H9 (cell line): ENCODE measurements at regions not wholly inside any gene's neighbourhood (a gene's known extent, or its start where the extent isn't known, plus 50 kb on each side); places are given as distances from the start of the nearest gene placed in this dataset.

Experiments
- DNase-seq: peaks from one replicate; pipeline ENCODE4 v3.0.0-alpha.2; 2017
- H2AFZ ChIP-seq: one replicate; pipeline ENCODE4 v1.6.1; 2013; ENCODE audit warnings: mild to moderate bottlenecking, low read length, control low read depth, moderate library complexity
- H2AK5ac ChIP-seq: 2 replicates; pipeline ENCODE4 v1.6.1; 2013; ENCODE audit warnings: low read length, control low read depth, mixed read lengths; ENCODE audit not compliant: insufficient read length
- H2BK120ac ChIP-seq: one replicate; pipeline ENCODE4 v1.6.1; 2013; ENCODE audit warnings: low read depth, mild to moderate bottlenecking, low read length, control low read depth, inconsistent platforms; ENCODE audit not compliant: poor library complexity, severe bottlenecking
- H2BK12ac ChIP-seq: 2 replicates; pipeline ENCODE4 v1.6.1; 2013; ENCODE audit warnings: low read length, control low read depth, mixed read lengths, low read depth; ENCODE audit not compliant: insufficient read length
- H2BK15ac ChIP-seq: 2 replicates; pipeline ENCODE4 v1.6.1; 2013; ENCODE audit warnings: low read depth, low read length, control low read depth
- H2BK20ac ChIP-seq: one replicate; pipeline ENCODE4 v1.6.1; 2013; ENCODE audit warnings: low read depth, mild to moderate bottlenecking, low read length, control low read depth, inconsistent platforms; ENCODE audit not compliant: poor library complexity, severe bottlenecking
- H2BK5ac ChIP-seq: 2 replicates; pipeline ENCODE4 v1.6.1; 2013; ENCODE audit warnings: low read length, control low read depth, mixed read lengths; ENCODE audit not compliant: insufficient read length
- H3K14ac ChIP-seq: 2 replicates; pipeline ENCODE4 v1.6.1; 2013; ENCODE audit warnings: low read length, control low read depth; ENCODE audit not compliant: insufficient read depth
- H3K18ac ChIP-seq: 2 replicates; pipeline ENCODE4 v1.6.1; 2013; ENCODE audit warnings: low read depth, mild to moderate bottlenecking, mixed read lengths, low read length, control low read depth; ENCODE audit not compliant: insufficient read length
- H3K23ac ChIP-seq: 2 replicates; pipeline ENCODE4 v1.6.1; 2013; ENCODE audit warnings: low read length, control low read depth, mixed read lengths, low read depth; ENCODE audit not compliant: insufficient read length
- H3K23me2 ChIP-seq: 2 replicates; pipeline ENCODE4 v1.6.1; 2013; ENCODE audit warnings: low read depth, mild to moderate bottlenecking, mixed read lengths, low read length, control low read depth; ENCODE audit not compliant: insufficient read length, poor library complexity, severe bottlenecking
- H3K27ac ChIP-seq: 2 replicates; pipeline ENCODE4 v1.5.1; 2013; ENCODE audit warnings: low read length, control low read depth, mixed read lengths, low read depth; ENCODE audit not compliant: insufficient read length
- H3K27me3 ChIP-seq: 2 replicates; pipeline ENCODE4 v1.6.1; 2013; ENCODE audit warnings: low read length, control low read depth, inconsistent platforms; ENCODE audit not compliant: insufficient read depth
- H3K4ac ChIP-seq: 2 replicates; pipeline ENCODE4 v1.6.1; 2013; ENCODE audit warnings: low read depth, mild to moderate bottlenecking, control low read depth, inconsistent platforms, low read length, moderate library complexity
- H3K4me1 ChIP-seq: 2 replicates; pipeline ENCODE4 v1.6.1; 2013; ENCODE audit warnings: low read length, control low read depth, inconsistent platforms; ENCODE audit not compliant: insufficient read depth
- H3K4me2 ChIP-seq: 2 replicates; pipeline ENCODE4 v1.6.1; 2013; ENCODE audit warnings: low read length, control low read depth, mixed read lengths; ENCODE audit not compliant: insufficient read length, insufficient read depth
- H3K56ac ChIP-seq: 2 replicates; pipeline ENCODE4 v1.6.1; 2013; ENCODE audit warnings: low read depth, mild to moderate bottlenecking, mixed read lengths, low read length, control low read depth; ENCODE audit not compliant: insufficient read length
- H3K79me1 ChIP-seq: 2 replicates; pipeline ENCODE4 v1.6.1; 2013; ENCODE audit warnings: low read depth, mild to moderate bottlenecking, moderate library complexity, low read length, control low read depth, inconsistent platforms; ENCODE audit not compliant: insufficient read depth, poor library complexity, severe bottlenecking
- H3K79me2 ChIP-seq: 2 replicates; pipeline ENCODE4 v1.6.1; 2013; ENCODE audit warnings: low read length, control low read depth, inconsistent platforms; ENCODE audit not compliant: insufficient read depth
- H3K9ac ChIP-seq: 2 replicates; pipeline ENCODE4 v1.6.1; 2013; ENCODE audit warnings: low read length, control low read depth, mixed read lengths; ENCODE audit not compliant: insufficient read length; ENCODE audit errors: extremely low read depth
- H3K9me3 ChIP-seq: one replicate; pipeline ENCODE4 v1.6.1; 2013; ENCODE audit warnings: low read depth, low read length, inconsistent platforms; ENCODE audit not compliant: control insufficient read depth
- H3T11ph ChIP-seq: one replicate; pipeline ENCODE4 v1.6.1; 2013; ENCODE audit warnings: mild to moderate bottlenecking, low read length, control low read depth, inconsistent platforms
- H4K20me1 ChIP-seq: one replicate; pipeline ENCODE4 v1.6.1; 2013; ENCODE audit not compliant: control insufficient read depth, insufficient read length, insufficient read depth
- H4K5ac ChIP-seq: 2 replicates; pipeline ENCODE4 v1.6.1; 2013; ENCODE audit warnings: low read depth, mild to moderate bottlenecking, mixed read lengths, low read length, control low read depth; ENCODE audit not compliant: insufficient read length
- H4K8ac ChIP-seq: replicated peaks from 2 replicates; pipeline ENCODE4 v1.6.1; 2013; ENCODE audit warnings: low read length, control low read depth, mixed read lengths, low read depth; ENCODE audit not compliant: insufficient read length
- H4K91ac ChIP-seq: 2 replicates; pipeline ENCODE4 v1.6.1; 2013; ENCODE audit warnings: low read depth, mild to moderate bottlenecking, moderate library complexity, mixed read lengths, low read length, control low read depth; ENCODE audit not compliant: insufficient read length
- H3K27ac Mint-ChIP-seq, 3 experiments: 2 replicates in 2 of 3; 3 replicates in 1 of 3; pipeline ENCODE4 v1.8.0; 2020 to 2021; ENCODE audit warnings: mixed read lengths in 3 of 3, mild to moderate bottlenecking in 1 of 3, moderate library complexity in 1 of 3
- H3K27me3 Mint-ChIP-seq: 2 replicates; pipeline ENCODE4 v1.8.0; 2021; ENCODE audit warnings: low read depth, mild to moderate bottlenecking, moderate library complexity, mixed read lengths
- H3K36me3 Mint-ChIP-seq, 3 experiments: 2 replicates in 2 of 3; 3 replicates in 1 of 3; pipeline ENCODE4 v1.8.0; 2020 to 2021; ENCODE audit warnings: low read depth in 3 of 3, mixed read lengths in 3 of 3; ENCODE audit not compliant: insufficient read depth in 1 of 3
- H3K4me1 Mint-ChIP-seq, 2 experiments: 2 replicates each; pipeline ENCODE4 v1.8.0; 2020; ENCODE audit warnings: mixed read lengths in 2 of 2
- H3K4me3 Mint-ChIP-seq, 2 experiments: 2 replicates in 1 of 2; 3 replicates in 1 of 2; pipeline ENCODE4 v1.8.0; 2020 to 2021; ENCODE audit warnings: mild to moderate bottlenecking in 2 of 2, mixed read lengths in 2 of 2, moderate library complexity in 1 of 2
- H3K9me3 Mint-ChIP-seq, 2 experiments: 2 replicates in 1 of 2; 3 replicates in 1 of 2; pipeline ENCODE4 v1.8.0; 2020; ENCODE audit warnings: mild to moderate bottlenecking in 2 of 2, mixed read lengths in 2 of 2, moderate library complexity in 1 of 2
- CTCF ChIP-seq: fragments of 200-600 bp; sonication (generic); conservative IDR thresholded peaks from 3 replicates; pipeline ENCODE4 v1.8.0; 2021; ENCODE audit warnings: antibody characterized with exemption, mild to moderate bottlenecking
- WGBS: extraction: QIAGEN DNeasy Blood & Tissue Kit; methylation state at CpG from one replicate; pipeline ENCODE4 v1.1.7; 2013; ENCODE audit warnings: missing lambda C conversion rate, low lambda C conversion rate, mixed read lengths; ENCODE audit not compliant: insufficient read length; ENCODE audit errors: extremely low coverage; 5-methylcytosine and 5-hydroxymethylcytosine counted together

DNA sequence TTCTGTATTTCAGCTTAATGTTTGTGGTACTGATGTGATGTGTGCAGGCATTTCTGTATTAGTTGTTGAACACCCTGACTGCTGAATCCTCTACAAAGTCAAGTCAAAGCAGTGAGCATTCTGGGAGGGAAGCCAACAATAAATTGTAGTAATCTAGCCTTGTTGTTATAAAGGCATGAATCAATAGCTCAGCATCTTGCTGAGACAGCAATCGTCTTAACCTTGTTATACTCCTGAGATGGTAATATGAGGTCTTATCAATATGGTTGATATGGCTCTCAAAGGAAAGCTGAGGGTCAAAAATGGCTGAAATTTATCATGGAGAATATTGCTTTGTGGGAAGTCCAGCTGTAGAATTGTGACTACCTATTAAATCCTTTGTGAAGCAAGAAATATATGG is 299.4 kb downstream of the DNAJB9 start:
- no peak overlapping the region for H3K27ac Mint-ChIP-seq
- WGBS: no CpG with 5 or more reads among the region's 1 CpG
- H3K79me2 ChIP-seq: no peaks in the 10 kb centered on the region
- no peaks in the 10 kb centered on the region for H3K23me2 ChIP-seq
- H3T11ph ChIP-seq: no peak overlapping the region
- no peak for DNase-seq
- no peak overlapping the region for H3K4me3 Mint-ChIP-seq
- H3K79me1 ChIP-seq: no peaks in the 10 kb centered on the region
- H2BK20ac ChIP-seq: no peak overlapping the region
- no peak overlapping the region for H4K5ac ChIP-seq
- H2BK15ac ChIP-seq: no peak overlapping the region
- no peaks in the 10 kb centered on the region for H3K27me3 ChIP-seq
- peaks cover 13 to 16% of the 10 kb centered on the region in 2 experiments for H3K9me3 Mint-ChIP-seq
- H3K36me3 Mint-ChIP-seq: peaks cover 0 to 3% (median under 1%) of the 10 kb centered on the region in 3 experiments; a peak in 3 of 7 replicates
- H3K4ac ChIP-seq: no peak overlapping the region
- no peak overlapping the region for H3K23ac ChIP-seq
- H2BK120ac ChIP-seq: no peak overlapping the region
- H3K9ac ChIP-seq: no peak overlapping the region
- no peak overlapping the region for H3K18ac ChIP-seq
- H3K27me3 Mint-ChIP-seq: peaks cover 1% of the 10 kb centered on the region; the same call in 1 of the 2 replicates
- no peak overlapping the region for H4K8ac ChIP-seq
- no peak overlapping the region for H4K91ac ChIP-seq
- no peak overlapping the region for H2AK5ac ChIP-seq
- no peaks in the 10 kb centered on the region for H4K20me1 ChIP-seq
- no peaks in the 10 kb centered on the region for H3K4me1 ChIP-seq
- H3K9me3 ChIP-seq: no peaks in the 10 kb centered on the region
- no peak overlapping the region for H3K27ac ChIP-seq
- TF ChIP-seq CTCF: no peak
- no peak overlapping the region for H3K14ac ChIP-seq
- H3K56ac ChIP-seq: no peak overlapping the region
- H3K4me1 Mint-ChIP-seq: peaks cover 0 to 6% of the 10 kb centered on the region in 2 experiments; a peak in 1 of 4 replicates
- no peak overlapping the region for H2AFZ ChIP-seq
- no peak overlapping the region for H3K4me2 ChIP-seq
- no peak overlapping the region for H2BK5ac ChIP-seq
- no peak overlapping the region for H2BK12ac ChIP-seq
